A673 (cell line): ENCODE measurements at regions not wholly inside any gene's neighbourhood (a gene's known extent, or its start where the extent isn't known, plus 50 kb on each side); places are given as distances from the start of the nearest gene placed in this dataset.

Experiments
- CTCF ChIP-seq: fragments of 300-800, 200-600 bp; sonication (generic); conservative IDR thresholded peaks from 2 replicates; pipeline ENCODE4 v1.5.1; 2017; ENCODE audit warnings: low read depth, mild to moderate bottlenecking, antibody characterized with exemption, low read length, moderate library complexity, mixed read lengths
- EZH2 ChIP-seq: fragments of 200-600 bp; sonication (generic); IDR thresholded peaks from 2 replicates; pipeline ENCODE4 v1.6.1; 2017; ENCODE audit warnings: borderline replicate concordance, low read depth, mild to moderate bottlenecking, mixed read lengths, antibody characterized with exemption, low read length; ENCODE audit not compliant: poor library complexity, severe bottlenecking

GRCh38 chr17:77354420-77354669 lies 213.6 kb downstream of the SEC14L1 start:
- TF ChIP-seq CTCF (no peak), EZH2 (no peak)
